ENCODE measurements at regions not wholly inside any gene's neighbourhood (a gene's known extent, or its start where the extent isn't known, plus 50 kb on each side); places are given as distances from the start of the nearest gene placed in this dataset.

GRCh38 chr6:104639668-104640067 lies 220.1 kb downstream of the HACE1 start:
- Histone ChIP-seq H3K4me1 (ENCODE audit: control insufficient read depth, extremely low read depth, insufficient read depth, low read length) (peaks cover 50% of the 10 kb centered on the region), H3K9ac (replicated peaks; ENCODE audit: extremely low read depth, insufficient read depth, low read length) (no peak overlapping the region), H3K36me3 (ENCODE audit: control insufficient read depth in 2 of 2, extremely low read depth in 1 of 2, insufficient read depth in 2 of 2, low read length in 2 of 2) (no peaks in the 10 kb centered on the region), H3K4me3 (replicated peaks in 1 of 3; ENCODE audit: insufficient read depth in 1 of 3, low read depth in 1 of 3, low read length in 3 of 3) (no peak overlapping the region), H3K9me1 (replicated peaks; ENCODE audit: control insufficient read depth, extremely low read depth, insufficient read depth, low read length) (no peaks in the 10 kb centered on the region), H3K4me2 (ENCODE audit: insufficient read depth, low read length) (no peak overlapping the region), H4K20me1 (replicated peaks; ENCODE audit: control insufficient read depth, extremely low read depth, insufficient read depth, low read length) (no peaks in the 10 kb centered on the region), H3K79me2 (ENCODE audit: control insufficient read depth, insufficient read depth, low read length) (no peaks in the 10 kb centered on the region), H3K9me3 (replicated peaks; ENCODE audit: control insufficient read depth, insufficient read depth, low read length) (no peaks in the 10 kb centered on the region), H2AFZ (ENCODE audit: low read depth, low read length) (no peak overlapping the region), H3K27ac (ENCODE audit: insufficient read depth, low read depth, low read length) (peak overlapping the region; percentile 77), H3K27me3 (ENCODE audit: control insufficient read depth in 2 of 2, insufficient read depth in 2 of 2, low read length in 2 of 2) (no peaks in the 10 kb centered on the region)
- ChIA-PET CTCF (interaction anchor here (1.1 to 2.2 kb wide), 6 partner anchors 11 to 129 kb away, joined by 3 to 11 read pairs (median 4); no protein-coding TSS in a partner anchor), POLR2A (interaction anchor here (0.8 kb wide), 1 partner anchor 66 kb away, joined by 3 read pairs; no protein-coding TSS in a partner anchor)
- DNase-seq (ENCODE audit: low read depth, low spot score) (peak; percentile 26), FAIRE-seq (peak; percentile 42)
- no TSS peak for BruUV-seq (replicated peaks)
- no peak for TF ChIP-seq GATA2 (IDR thresholded peaks at IDR 0.05; ENCODE audit: insufficient read depth, insufficient read length, low read depth, low read length)
- TF ChIP-seq POLR2AphosphoS5 (IDR thresholded peaks at IDR 0.05; ENCODE audit: insufficient read depth, low read depth, low read length), result no peak
- no peak for TF ChIP-seq EZH2 (IDR thresholded peaks at IDR 0.05; ENCODE audit: borderline replicate concordance, low read depth, low read length, severe bottlenecking)
- TF ChIP-seq POLR2A (IDR thresholded peaks at IDR 0.05; ENCODE audit: low read depth, low read length), result no peak
- TF ChIP-seq JUN (IDR thresholded peaks at IDR 0.05; ENCODE audit: borderline replicate concordance, insufficient read depth, insufficient read length, low read depth), result no peak
- dilution Hi-C loops (cut with MboI; ENCODE audit: extremely low pct_ligation_motif_present, low sequenced_read_pairs), result no loop called here
- intact Hi-C loops (cut with micrococcal nuclease), result loop anchor here (1.0 to 10.0 kb wide), 4 partner anchors 13 to 875 kb away; no protein-coding TSS in a partner anchor

- H3K4me2 ChIP-seq (ENCODE audit: insufficient read depth, low read length), result peak overlapping the region; percentile 36
- CTCF ChIA-PET, result interaction anchor here (1.1 to 2.2 kb wide), 3 partner anchors 45 to 112 kb away, joined by 3 to 11 read pairs (median 4); no protein-coding TSS in a partner anchor
- no peaks in the 10 kb centered on the region for H3K9me1 ChIP-seq (replicated peaks; ENCODE audit: control insufficient read depth, extremely low read depth, insufficient read depth, low read length)
- BruUV-seq (replicated peaks), result no TSS peak
- dilution Hi-C loops (cut with MboI; ENCODE audit: extremely low pct_ligation_motif_present, low sequenced_read_pairs) (no loop called here), intact Hi-C loops (cut with micrococcal nuclease) (loop anchor here (1.0 to 10.0 kb wide), 4 partner anchors 14 to 874 kb away; no protein-coding TSS in a partner anchor)
- H3K9ac ChIP-seq (replicated peaks; ENCODE audit: extremely low read depth, insufficient read depth, low read length), result peak overlapping the region; percentile 5
- no peak overlapping the region for H3K4me3 ChIP-seq (replicated peaks in 1 of 3; ENCODE audit: insufficient read depth in 1 of 3, low read depth in 1 of 3, low read length in 3 of 3)
- H4K20me1 ChIP-seq (replicated peaks; ENCODE audit: control insufficient read depth, extremely low read depth, insufficient read depth, low read length), result no peaks in the 10 kb centered on the region
- no peaks in the 10 kb centered on the region for H3K79me2 ChIP-seq (ENCODE audit: control insufficient read depth, insufficient read depth, low read length)
- H3K9me3 ChIP-seq (replicated peaks; ENCODE audit: control insufficient read depth, insufficient read depth, low read length), result no peaks in the 10 kb centered on the region
- peaks cover 46% of the 10 kb centered on the region for H3K4me1 ChIP-seq (ENCODE audit: control insufficient read depth, extremely low read depth, insufficient read depth, low read length)
- no peaks in the 10 kb centered on the region for H3K27me3 ChIP-seq (ENCODE audit: control insufficient read depth in 2 of 2, insufficient read depth in 2 of 2, low read length in 2 of 2)
- POLR2A ChIA-PET, result no interaction called here
- peak overlapping the region; percentile 26 for H2AFZ ChIP-seq (ENCODE audit: low read depth, low read length)
- H3K36me3 ChIP-seq (ENCODE audit: control insufficient read depth in 2 of 2, extremely low read depth in 1 of 2, insufficient read depth in 2 of 2, low read length in 2 of 2), result no peaks in the 10 kb centered on the region
- peak overlapping the region; percentile 77 for H3K27ac ChIP-seq (ENCODE audit: insufficient read depth, low read depth, low read length)
- TF ChIP-seq POLR2AphosphoS5 (IDR thresholded peaks at IDR 0.05; ENCODE audit: insufficient read depth, low read depth, low read length), result peak; percentile 58
- TF ChIP-seq FOS (IDR thresholded peaks at IDR 0.05; ENCODE audit: borderline replicate concordance, insufficient read depth, low read length), result peak; percentile 52
- no peak for TF ChIP-seq EZH2 (IDR thresholded peaks at IDR 0.05; ENCODE audit: borderline replicate concordance, low read depth, low read length, severe bottlenecking)
- no peak for TF ChIP-seq MYC (IDR thresholded peaks at IDR 0.05; ENCODE audit: low read depth, low read length)
- TF ChIP-seq, protein P1, sequence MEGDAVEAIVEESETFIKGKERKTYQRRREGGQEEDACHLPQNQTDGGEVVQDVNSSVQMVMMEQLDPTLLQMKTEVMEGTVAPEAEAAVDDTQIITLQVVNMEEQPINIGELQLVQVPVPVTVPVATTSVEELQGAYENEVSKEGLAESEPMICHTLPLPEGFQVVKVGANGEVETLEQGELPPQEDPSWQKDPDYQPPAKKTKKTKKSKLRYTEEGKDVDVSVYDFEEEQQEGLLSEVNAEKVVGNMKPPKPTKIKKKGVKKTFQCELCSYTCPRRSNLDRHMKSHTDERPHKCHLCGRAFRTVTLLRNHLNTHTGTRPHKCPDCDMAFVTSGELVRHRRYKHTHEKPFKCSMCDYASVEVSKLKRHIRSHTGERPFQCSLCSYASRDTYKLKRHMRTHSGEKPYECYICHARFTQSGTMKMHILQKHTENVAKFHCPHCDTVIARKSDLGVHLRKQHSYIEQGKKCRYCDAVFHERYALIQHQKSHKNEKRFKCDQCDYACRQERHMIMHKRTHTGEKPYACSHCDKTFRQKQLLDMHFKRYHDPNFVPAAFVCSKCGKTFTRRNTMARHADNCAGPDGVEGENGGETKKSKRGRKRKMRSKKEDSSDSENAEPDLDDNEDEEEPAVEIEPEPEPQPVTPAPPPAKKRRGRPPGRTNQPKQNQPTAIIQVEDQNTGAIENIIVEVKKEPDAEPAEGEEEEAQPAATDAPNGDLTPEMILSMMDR (IDR thresholded peaks at IDR 0.05; ENCODE audit: extremely low read depth in 1 of 2, insufficient read depth in 1 of 2, low read depth in 1 of 2, low read length in 2 of 2), result no peak
- TF ChIP-seq GATA2 (IDR thresholded peaks at IDR 0.05; ENCODE audit: insufficient read depth, insufficient read length, low read depth, low read length), result peak; percentile 93
- no peak for TF ChIP-seq MAX (IDR thresholded peaks at IDR 0.05; ENCODE audit: insufficient read depth, insufficient read length)
- TF ChIP-seq POLR2A (IDR thresholded peaks at IDR 0.05; ENCODE audit: low read depth, low read length), result no peak
- TF ChIP-seq JUN (IDR thresholded peaks at IDR 0.05; ENCODE audit: borderline replicate concordance, insufficient read depth, insufficient read length, low read depth), result peak; percentile 38
- FAIRE-seq (peak; percentile 75), DNase-seq (ENCODE audit: low read depth, low spot score) (peak; percentile 75)
These were observed 220.9 kb downstream of the HACE1 start for GRCh38 chr6:104638841-104639290.

Measured in endothelial cell of umbilical vein (primary cell).